ENCODE measurements at regions not wholly inside any gene's neighbourhood (a gene's known extent, or its start where the extent isn't known, plus 50 kb on each side); places are given as distances from the start of the nearest gene placed in this dataset.

DNA sequence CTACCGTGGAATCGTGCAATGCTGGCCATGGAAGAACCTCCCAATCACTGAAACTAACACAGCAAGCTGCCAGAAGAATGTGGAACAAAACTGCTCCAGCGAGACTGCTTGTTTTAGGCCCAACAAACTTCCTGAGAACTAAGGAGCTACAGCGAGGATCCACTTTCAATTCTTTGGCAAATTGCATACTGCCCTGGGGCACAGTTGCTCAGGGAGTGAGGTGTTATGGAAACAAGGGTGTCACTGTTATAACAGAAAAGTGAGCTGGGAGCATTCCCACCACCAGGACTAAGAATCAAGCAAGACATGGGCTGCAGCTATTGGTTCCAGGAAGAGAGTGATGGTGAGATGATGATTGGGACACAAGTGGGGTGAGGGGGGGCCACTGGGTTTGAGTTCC lies 1606.1 kb upstream of the FLRT2 start:
- H3K36me3 ChIP-seq: no peaks in the 10 kb centered on the region
- no peak overlapping the region for H3K4me2 ChIP-seq
- no peaks in the 10 kb centered on the region for H3K9me3 ChIP-seq (replicated peaks in 1 of 11)
- H4K20me1 ChIP-seq: no peaks in the 10 kb centered on the region
- no peaks in the 10 kb centered on the region for H3K4me1 ChIP-seq
- no peak overlapping the region for H3K27ac ChIP-seq
- no peak for TF ChIP-seq Cebpa-rat (IDR thresholded peaks at IDR 0.05)
- H3K9ac ChIP-seq: no peak overlapping the region
- no peak overlapping the region for H3K4me3 ChIP-seq
- H3K27me3 ChIP-seq: no peaks in the 10 kb centered on the region

DNA sequence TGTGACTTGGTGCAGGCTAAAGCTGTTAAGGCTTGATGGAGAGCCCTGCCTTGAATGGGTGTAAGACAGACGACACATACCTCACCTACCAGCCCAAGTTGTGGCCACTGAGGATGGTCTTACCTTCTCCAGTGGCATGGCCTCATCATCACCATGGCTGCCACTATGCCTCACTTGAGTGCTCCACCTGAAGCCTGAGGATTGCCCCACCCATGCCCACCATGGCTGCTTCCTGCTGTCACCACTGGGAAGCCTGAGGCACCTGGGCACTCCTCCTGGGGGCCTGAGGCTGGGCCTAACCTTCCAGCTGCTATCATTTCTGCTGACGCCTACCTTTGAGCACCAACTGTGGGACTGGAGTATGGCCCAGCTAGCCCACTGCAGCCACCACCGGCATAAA lies 1605.7 kb upstream of the FLRT2 start:
- H3K27me3 ChIP-seq: no peaks in the 10 kb centered on the region
- no peaks in the 10 kb centered on the region for H3K9me3 ChIP-seq (replicated peaks in 1 of 11)
- TF ChIP-seq Cebpa-rat (IDR thresholded peaks at IDR 0.05): no peak
- H3K27ac ChIP-seq: no peak overlapping the region
- no peak overlapping the region for H3K9ac ChIP-seq
- H3K4me3 ChIP-seq: no peak overlapping the region
- no peaks in the 10 kb centered on the region for H4K20me1 ChIP-seq
- H3K4me1 ChIP-seq: no peaks in the 10 kb centered on the region
- no peaks in the 10 kb centered on the region for H3K36me3 ChIP-seq
- no peak overlapping the region for H3K4me2 ChIP-seq

DNA sequence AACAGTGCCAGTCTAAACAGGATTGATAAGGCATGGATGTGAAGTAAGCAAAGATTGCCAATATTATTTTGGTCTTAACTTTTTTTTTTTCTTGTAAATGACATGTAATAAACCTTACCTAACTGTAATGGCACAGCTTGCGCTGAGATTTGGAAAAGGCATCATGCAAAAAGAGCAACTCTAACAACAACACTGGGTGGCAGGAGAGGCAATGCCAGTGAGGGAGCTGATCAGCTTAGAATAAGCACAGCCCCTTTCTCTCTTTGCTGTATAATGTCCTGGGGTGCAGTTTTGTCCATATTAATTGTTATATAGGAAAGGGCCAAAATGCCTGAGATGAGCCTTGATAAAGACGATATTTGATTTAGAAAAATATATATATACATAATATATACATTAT lies 1589.7 kb upstream of the FLRT2 start:
- Histone ChIP-seq H3K9me3 (replicated peaks in 1 of 11) (peaks cover 8 to 22% (median 18%) of the 10 kb centered on the region in 11 experiments; a peak in 20 of 22 replicates), H3K27ac (no peak overlapping the region), H3K4me1 (no peaks in the 10 kb centered on the region), H3K36me3 (no peaks in the 10 kb centered on the region), H3K27me3 (no peaks in the 10 kb centered on the region), H3K4me3 (no peak overlapping the region), H4K20me1 (no peaks in the 10 kb centered on the region), H3K9ac (no peak overlapping the region), H3K4me2 (no peak overlapping the region)
- no peak for TF ChIP-seq Cebpa-rat (IDR thresholded peaks at IDR 0.05)

DNA sequence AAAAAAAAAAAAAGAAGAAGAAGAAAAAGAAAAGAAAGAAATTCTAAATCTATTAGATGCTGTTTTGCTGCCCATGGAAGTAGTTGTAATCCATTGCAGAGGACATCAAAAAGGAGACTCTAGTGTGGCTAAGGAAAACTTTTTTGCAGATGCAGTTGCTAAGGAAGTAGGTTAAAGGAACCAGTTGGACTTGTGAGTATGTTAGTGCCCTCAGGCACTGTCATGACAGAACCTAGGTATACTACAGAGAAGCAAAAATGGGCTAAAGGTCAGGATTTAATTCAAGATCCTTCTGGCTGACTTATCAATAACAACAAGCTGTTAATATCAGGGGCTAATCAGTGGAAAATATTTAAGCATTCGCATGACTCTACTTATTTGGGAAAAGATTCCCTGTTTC lies 1571.6 kb upstream of the FLRT2 start:
- Histone ChIP-seq H3K9ac (no peak overlapping the region), H4K20me1 (no peaks in the 10 kb centered on the region), H3K9me3 (replicated peaks in 1 of 11) (no peaks in the 10 kb centered on the region), H3K36me3 (no peaks in the 10 kb centered on the region), H3K4me3 (no peak overlapping the region), H3K27me3 (no peaks in the 10 kb centered on the region), H3K27ac (no peak overlapping the region), H3K4me2 (no peak overlapping the region), H3K4me1 (no peaks in the 10 kb centered on the region)
- no peak for TF ChIP-seq Cebpa-rat (IDR thresholded peaks at IDR 0.05)

DNA sequence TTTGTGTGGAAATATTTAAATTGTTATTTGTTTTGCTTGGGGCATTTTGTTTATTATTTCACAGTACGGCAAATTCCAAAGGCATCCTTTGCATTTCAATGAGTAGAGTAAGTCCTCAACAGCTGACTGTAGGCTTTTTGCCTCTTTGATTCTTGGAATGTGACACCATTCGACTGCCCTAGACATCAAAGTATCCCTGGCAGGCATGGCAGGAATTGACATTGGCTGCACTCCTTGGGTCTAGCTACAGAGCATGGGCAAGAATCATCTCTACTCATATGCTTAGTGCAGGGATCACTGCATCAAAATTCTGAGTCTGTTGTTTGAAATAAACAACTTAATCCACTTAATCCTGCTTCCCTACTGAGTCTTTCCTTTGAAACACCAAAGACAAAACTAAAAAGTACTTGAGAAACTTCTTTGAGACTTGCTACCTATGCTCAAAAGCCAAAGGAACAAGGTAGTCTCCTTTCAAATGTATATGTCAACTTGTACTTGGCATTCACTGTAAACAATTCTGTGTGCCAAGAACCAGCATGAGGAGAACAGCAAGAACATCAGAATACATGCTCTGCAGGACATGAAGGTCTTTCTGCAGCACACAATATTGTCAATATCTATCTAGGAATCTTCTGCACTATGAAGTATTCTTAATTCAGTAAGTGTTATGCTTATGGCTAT lies 1569.0 kb upstream of the FLRT2 start:
- no peaks in the 10 kb centered on the region for H3K4me1 ChIP-seq
- no peaks in the 10 kb centered on the region for H3K27me3 ChIP-seq
- H4K20me1 ChIP-seq: no peaks in the 10 kb centered on the region
- H3K9me3 ChIP-seq (replicated peaks in 1 of 11): no peaks in the 10 kb centered on the region
- no peak for TF ChIP-seq Cebpa-rat (IDR thresholded peaks at IDR 0.05)
- no peak overlapping the region for H3K27ac ChIP-seq
- H3K36me3 ChIP-seq: no peaks in the 10 kb centered on the region
- no peak overlapping the region for H3K4me2 ChIP-seq
- H3K9ac ChIP-seq: no peak overlapping the region
- H3K4me3 ChIP-seq: no peak overlapping the region

DNA sequence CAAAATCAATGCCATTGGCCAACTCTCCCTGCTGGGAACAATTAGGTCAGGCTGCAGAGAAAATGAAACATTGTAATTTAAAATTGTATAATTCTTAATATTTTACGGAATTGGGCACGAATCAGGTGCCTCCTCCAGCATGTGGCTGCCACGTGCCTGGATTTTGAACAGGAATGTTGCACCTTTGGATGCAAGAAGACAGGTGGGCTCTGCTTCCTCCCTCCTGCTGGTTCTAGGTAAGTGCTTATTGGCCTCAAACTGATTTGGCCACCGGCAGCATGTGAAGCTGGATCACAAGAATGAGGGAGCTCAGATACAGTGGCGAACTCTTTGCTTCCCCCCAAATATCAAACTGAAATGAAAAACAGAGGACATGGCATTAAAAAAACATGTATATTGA lies 1559.9 kb upstream of the FLRT2 start:
- H3K4me1 ChIP-seq: no peaks in the 10 kb centered on the region
- H3K36me3 ChIP-seq: no peaks in the 10 kb centered on the region
- H3K9ac ChIP-seq: no peak overlapping the region

DNA sequence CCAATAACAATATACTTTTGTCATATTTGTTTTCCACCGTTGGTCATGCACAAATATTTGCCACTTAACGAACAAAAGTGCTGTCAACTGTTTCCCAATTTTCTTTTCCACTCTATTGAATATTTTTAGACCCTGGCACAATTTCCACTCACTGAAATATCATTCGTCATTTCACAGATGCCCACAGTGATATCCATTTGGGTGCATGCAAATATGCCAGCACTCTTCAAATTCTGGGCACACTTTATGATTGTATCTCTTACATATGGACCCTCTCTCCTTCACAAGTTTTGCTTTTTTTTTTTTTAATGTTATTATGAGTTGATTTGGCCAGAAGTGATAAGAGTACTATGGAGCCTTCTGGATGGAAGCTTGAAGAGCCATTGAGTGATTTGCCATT lies 1557.3 kb upstream of the FLRT2 start:
- H3K27ac ChIP-seq: no peak overlapping the region
- H3K9ac ChIP-seq: no peak overlapping the region
- no peak overlapping the region for H3K4me3 ChIP-seq
- TF ChIP-seq Cebpa-rat (IDR thresholded peaks at IDR 0.05): no peak
- H3K4me2 ChIP-seq: no peak overlapping the region
- H3K4me1 ChIP-seq: no peaks in the 10 kb centered on the region
- no peaks in the 10 kb centered on the region for H3K9me3 ChIP-seq (replicated peaks in 1 of 11)
- H3K36me3 ChIP-seq: no peaks in the 10 kb centered on the region
- H3K27me3 ChIP-seq: no peaks in the 10 kb centered on the region
- H4K20me1 ChIP-seq: no peaks in the 10 kb centered on the region

More for the DNA sequence above, 1559.9 kb upstream of the FLRT2 start:
- Histone ChIP-seq H3K27ac (no peak overlapping the region), H3K27me3 (no peaks in the 10 kb centered on the region), H3K9me3 (replicated peaks in 1 of 11) (no peaks in the 10 kb centered on the region), H4K20me1 (no peaks in the 10 kb centered on the region), H3K4me3 (no peak overlapping the region), H3K4me2 (no peak overlapping the region)
- no peak for TF ChIP-seq Cebpa-rat (IDR thresholded peaks at IDR 0.05)

DNA sequence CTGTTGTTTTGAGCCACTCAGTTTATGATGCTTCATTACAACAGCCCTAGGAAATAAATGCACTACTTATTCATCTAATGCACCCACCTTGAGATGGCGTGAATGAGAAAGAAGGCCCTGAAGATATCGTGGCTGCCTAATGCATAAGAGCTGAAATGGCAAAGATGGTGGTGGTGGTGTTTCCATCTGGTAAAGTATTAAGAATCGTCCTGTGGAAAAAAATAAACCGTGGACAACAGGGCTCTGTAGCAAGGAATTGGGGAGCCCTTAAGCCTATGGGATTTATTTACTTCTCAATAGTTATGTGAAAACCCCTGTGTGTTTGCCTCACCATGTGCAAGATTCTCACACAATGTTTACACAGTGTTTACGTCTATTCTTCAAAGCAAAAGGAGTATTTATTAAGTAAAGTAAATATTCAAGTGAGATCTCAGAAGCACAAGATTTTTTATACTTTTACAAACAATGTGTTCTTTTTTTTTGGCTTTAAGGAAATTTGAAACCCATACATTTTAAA lies 1555.2 kb upstream of the FLRT2 start:
- no peak overlapping the region for H3K27ac ChIP-seq
- no peaks in the 10 kb centered on the region for H3K9me3 ChIP-seq (replicated peaks in 1 of 11)
- no peak overlapping the region for H3K9ac ChIP-seq
- no peaks in the 10 kb centered on the region for H3K27me3 ChIP-seq
- H3K36me3 ChIP-seq: no peaks in the 10 kb centered on the region
- no peaks in the 10 kb centered on the region for H3K4me1 ChIP-seq
- no peak for TF ChIP-seq Cebpa-rat (IDR thresholded peaks at IDR 0.05)
- no peak overlapping the region for H3K4me2 ChIP-seq
- no peaks in the 10 kb centered on the region for H4K20me1 ChIP-seq
- no peak overlapping the region for H3K4me3 ChIP-seq

DNA sequence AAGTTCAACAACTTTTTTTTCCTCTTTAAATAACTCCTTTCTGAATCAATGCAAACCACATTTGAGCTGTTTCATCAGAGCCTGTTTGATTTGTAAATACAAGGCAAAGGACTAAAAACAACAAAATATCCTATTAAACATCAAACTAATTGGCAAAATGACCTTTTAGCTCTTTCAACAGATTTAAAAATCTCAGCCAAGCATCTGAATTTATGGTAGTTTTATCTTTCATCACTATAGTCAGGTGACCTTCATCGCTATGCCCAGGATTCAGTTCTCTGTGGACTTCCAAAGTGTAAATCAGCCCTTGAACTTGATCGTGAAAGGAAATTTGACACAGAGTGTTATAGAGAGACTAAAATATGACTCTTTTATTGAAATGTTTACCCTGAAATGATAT lies 1554.5 kb upstream of the FLRT2 start:
- no peaks in the 10 kb centered on the region for H3K9me3 ChIP-seq (replicated peaks in 1 of 11)
- no peak for TF ChIP-seq Cebpa-rat (IDR thresholded peaks at IDR 0.05)
- no peaks in the 10 kb centered on the region for H3K27me3 ChIP-seq
- no peak overlapping the region for H3K4me3 ChIP-seq
- no peaks in the 10 kb centered on the region for H4K20me1 ChIP-seq
- no peak overlapping the region for H3K4me2 ChIP-seq
- H3K27ac ChIP-seq: no peak overlapping the region
- H3K36me3 ChIP-seq: no peaks in the 10 kb centered on the region
- no peaks in the 10 kb centered on the region for H3K4me1 ChIP-seq
- H3K9ac ChIP-seq: no peak overlapping the region

Data from BLaER1 treated with 17β-estradiol and CSF1 and Interleukin-3, amounts not matched to agents 10 nM and 100 nM (cell line).